ENCODE measurements at regions not wholly inside any gene's neighbourhood (a gene's known extent, or its start where the extent isn't known, plus 50 kb on each side); places are given as distances from the start of the nearest gene placed in this dataset.
"Not testable (repeated sequence)": the region's sequence is repeated elsewhere in the genome, so short reads cannot be mapped to it uniquely, and the experiment has no call there.

DNA sequence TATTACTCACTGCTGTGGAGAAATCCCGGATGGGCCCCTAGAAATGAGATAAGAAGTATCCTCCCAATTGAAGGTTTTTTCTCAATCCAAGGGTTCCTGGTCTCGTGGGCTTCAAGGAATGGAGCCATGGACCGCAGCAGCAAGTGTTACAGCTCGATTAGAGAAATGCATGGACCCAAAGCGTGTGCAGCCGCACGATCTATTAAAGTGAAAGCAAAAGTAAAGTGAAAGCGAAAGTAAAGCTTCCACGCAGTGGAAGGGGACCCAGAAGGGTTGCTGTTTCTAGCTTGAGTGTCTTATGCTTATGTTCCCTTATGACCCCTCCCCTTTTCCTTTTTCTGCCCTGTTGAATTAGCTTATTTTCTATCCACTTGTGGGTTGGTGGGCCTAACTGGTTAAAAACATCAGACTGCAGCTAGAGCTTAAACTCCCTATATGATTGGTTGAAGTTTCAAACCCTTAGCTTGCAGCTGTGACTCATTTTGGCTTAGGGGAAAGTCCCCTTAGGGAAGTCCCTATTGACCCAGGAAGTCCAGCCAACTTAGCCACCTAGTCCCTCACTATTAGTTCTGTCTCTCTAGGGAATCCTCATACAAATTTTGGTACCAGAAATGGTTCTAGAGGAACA is 1111.8 kb downstream of the TAF11L14 start:
- peak; percentile 45 to 50 for DNase-seq

DNA sequence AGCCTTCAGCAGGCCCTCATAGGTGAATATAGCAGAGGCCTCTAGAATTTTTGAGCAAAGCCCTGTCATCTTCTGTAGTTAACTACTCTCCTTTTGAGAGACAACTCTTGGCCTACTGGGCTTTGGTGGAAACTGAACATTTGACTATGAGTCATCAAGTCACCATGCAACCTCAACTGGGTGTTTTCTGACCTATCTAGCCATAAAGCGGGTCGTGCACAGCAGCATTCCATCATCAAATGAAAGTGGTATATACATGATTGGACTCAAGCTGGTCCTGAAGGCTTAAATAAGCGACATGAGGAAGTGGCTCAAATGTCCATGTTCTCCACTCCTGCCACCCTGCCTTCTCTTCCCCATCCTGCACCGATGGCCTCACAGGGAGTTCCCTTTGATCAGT is 1115.5 kb downstream of the TAF11L14 start:
- DNase-seq: no peak

DNA sequence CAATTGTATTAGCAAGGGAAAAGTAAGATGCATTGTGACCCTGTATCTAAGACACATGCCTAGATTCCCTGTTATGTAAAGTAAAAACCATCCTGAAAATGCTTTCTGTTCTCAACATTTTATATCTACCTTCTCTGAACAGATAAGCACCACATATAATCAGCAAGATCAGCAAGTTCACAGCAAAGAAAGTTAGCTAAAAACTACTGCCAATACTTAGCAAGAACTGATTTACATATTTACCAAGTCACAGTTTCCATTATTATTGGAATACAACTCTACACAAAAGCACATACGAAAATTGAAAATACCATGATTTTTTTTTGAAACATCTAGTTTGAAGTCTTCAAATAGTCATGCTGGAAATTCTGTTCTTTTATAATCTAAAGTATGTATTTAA is 1118.1 kb downstream of the TAF11L14 start:
- DNase-seq: no peak

DNA sequence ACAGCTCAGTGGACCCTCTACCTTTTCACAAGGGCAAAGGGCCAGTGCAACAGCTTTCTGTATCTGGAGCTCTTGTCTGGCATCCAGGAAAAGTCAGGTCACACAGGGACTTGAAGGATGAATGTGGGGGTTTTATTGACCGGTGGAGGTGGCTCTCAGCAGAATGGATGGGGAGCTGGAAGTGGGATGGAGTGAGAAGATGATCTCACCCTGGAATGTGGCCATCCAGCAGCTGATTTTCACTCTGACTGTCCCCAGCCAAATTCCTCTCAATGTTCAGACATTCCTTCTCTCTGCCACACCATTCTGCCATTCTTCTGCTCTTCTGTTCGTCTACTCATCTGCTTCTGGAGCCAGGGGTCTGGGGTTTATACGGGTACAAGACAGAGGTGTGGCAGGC is 1119.9 kb downstream of the TAF11L14 start:
- no peak for DNase-seq

DNA sequence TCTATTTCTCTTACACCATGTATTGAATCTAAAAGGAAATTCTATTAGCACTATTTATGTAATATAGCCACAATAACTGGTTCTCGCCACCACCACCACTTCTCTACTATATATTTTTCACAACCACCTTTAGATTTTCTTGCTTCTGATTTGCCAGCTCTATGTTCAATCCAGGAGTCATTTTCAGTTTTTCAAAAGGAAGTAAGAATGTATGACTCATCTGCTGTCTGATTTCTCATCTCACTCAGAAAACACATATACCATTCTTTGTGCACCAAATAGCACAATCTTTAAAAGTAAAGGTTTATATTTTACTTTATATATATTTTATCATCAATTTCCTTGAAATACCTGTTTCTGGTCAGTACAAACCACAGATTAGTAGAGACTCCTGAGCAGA is 1127.5 kb downstream of the TAF11L14 start:
- DNase-seq: no peak

DNA sequence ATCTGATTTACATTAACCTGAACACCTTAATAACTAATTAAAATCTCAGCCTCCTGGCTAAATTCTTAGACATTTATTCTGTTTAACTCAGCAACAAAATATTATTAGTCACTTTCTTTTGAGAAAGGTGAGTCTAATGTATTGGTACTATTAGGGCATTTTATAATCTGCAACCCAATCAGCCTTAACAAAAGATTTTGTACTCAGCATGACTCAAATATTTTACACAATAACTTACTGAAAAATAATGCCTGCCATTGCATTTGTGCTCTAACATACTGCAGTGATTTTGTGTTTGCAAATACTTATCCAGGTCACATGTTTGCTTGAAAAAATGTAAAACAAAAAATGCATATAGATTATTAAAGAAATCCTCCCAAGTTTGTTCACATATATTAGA is 1129.9 kb downstream of the TAF11L14 start:
- no peak for DNase-seq

DNA sequence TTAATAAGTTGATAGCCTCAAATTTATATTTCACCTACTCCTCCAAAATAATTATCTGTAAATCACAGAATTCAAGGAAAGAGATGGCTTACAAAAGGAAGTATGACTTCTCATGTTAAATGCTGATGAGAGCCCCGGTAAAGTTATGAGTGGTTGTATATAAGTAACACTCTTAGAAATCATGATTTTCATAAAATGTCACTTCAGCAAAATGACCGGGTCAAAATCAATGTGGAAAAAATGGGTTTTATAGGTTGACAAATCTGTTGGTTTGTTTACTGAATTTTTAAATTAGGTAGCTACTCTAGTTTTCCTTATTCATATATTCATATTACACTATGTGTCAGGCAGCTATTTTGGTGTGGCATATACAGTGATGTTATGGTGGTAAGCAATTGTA is 1131.0 kb downstream of the TAF11L14 start:
- DNase-seq: no peak

DNA sequence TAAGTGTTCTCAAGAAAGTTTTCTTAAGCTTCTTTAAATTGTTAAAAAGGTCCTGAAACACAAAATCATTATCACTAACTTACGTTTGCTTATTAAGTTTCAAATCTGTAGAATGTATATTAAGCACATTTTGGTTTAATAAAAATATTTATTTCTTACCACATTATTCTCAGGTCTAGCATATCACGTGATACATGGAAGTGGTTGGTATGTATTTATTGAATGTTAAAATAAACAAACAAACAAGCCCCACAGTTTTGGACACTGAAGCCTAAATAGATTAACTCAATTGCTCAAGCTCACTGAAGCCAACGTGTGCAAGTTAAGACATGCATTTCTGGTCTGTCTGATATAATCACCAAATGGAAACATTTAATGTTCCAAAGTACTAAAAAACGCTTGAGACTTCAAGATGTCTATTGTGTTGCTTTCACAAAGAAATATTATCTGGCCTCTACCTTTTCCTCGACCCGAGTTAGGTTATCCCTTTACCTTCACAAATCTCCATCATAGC is 1136.9 kb downstream of the TAF11L14 start:
- no peak for DNase-seq

DNA sequence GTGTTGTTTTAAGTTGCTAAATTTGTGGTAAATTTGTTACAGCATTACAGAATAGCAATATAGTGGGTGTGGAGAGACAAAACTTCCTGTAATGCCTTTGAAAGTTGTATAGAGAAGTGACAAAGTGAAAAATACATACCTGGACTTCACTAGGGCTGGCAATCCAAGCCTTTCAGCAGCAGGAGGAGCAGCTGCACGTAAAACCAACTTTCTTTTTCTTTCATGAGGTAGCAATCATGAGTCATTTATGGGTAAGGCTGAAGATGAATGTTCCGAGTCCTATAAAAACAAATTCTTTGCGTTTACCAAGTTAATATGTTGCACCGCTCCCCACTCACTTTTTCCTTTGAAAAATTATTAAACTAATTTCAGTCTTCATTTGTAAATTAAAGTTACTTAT is 1138.2 kb downstream of the TAF11L14 start:
- no peak for DNase-seq

DNA sequence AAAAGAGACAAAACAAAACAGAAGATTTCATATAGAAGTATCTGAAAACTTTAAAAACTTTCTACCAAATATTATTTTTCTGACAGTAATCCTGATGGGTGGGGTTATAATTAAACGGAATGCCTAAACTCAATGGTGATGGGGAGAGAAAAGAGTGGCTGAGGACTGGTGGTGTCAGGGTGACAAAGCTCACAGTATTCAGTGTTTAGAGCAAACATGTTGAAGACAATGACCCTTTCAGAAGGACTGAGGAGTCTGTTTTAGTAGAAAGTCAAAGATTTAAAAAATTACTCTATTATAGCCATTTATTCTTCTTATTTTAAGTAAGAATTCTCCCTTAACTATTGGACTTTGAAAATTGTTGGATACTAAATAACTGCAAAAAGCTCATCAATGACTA is 1144.0 kb downstream of the TAF11L14 start:
- DNase-seq: no peak

DNA sequence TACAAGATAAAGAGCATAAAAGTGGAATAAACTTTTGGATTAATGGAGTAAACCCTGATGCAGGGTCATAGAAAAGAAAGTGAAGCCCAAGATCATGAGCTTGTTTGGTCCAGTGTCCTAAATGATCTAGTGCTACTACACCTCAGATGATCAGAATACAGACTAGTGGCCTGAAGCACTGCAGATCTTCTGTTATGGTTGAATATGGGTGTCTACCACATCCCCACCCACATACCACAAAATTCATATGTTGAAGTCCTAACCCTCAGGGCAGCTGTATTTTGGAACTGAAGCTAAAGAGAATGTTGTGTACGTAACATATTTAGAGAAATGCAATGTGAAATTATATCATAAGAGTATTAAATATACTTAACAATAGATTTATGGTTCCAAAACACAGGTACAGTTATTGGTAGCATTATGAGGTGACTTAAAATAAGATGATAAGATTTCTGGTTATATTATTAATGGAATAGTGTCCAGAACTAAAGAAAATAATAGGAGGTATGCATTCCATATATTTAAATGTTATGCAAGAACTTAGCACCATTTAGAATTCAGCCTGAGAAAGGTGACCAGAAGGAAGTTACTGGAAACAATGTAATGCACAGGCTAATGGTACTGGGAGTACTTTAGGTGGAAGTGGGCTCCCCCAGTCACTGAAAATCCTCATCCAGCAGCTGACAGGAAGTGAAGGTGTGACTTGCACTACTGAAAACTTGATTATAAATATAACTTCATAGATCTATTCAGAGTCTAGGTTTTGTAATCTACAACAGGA is 1155.1 kb downstream of the TAF11L14 start:
- DNase-seq: no peak

DNA sequence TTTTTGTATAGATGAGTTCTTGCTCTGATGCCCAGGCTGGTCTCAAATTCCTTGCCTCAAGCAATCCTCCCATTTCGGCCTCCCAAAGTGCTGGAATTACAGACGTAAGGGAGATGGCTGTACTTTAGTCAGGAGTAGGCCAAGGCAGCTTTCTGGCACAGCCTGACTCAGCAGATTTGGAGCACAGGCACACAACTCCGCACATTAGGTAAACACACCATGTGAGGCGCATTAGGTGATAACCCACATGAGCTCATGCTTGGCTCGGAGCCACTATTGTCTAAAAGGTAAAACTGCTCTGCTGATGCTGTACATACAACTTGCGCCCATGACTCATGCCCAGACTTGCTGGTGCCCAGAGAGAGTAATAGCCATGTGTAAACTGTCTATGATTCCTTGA is 1157.9 kb downstream of the TAF11L14 start:
- DNase-seq: no peak

DNA sequence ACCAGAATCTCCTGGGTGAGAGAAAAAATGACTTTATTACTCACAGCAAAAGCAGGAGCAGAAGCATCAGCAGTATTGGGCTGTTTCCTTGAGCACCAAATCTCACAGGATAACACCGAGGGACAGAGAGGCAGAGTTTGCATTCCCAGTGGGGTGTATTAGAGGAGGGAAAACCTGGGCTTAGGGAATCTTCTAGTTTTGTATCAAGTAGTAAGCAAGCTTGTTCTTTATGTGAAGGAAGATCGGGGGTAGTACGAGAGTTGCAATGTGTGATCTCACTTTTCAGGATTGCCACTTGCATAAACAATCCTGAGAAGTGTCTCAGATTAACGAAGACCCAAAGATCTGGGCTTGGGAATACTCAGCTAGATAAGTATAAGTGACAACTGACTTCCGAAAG is 1163.0 kb downstream of the TAF11L14 start:
- DNase-seq: no peak

DNA sequence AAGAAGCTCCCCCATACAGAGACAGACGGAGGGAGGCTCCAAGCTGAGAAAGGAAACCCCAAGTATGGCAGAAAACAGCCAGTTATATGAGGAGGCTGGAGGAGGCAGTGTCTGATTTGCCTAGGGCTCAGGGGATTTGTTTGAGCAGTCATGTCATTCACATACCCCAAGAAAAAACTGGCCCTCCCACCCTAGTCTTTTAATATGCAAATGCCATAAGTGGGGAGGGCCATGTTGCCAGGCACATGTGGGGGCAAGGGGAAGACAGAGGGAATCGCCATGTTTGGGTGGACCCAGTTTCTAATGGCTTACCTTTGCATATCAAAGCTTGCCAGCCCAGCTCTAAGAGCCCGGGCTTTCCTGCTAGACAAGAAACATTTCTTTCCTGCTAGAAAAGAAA is 1163.8 kb downstream of the TAF11L14 start:
- no peak for DNase-seq

DNA sequence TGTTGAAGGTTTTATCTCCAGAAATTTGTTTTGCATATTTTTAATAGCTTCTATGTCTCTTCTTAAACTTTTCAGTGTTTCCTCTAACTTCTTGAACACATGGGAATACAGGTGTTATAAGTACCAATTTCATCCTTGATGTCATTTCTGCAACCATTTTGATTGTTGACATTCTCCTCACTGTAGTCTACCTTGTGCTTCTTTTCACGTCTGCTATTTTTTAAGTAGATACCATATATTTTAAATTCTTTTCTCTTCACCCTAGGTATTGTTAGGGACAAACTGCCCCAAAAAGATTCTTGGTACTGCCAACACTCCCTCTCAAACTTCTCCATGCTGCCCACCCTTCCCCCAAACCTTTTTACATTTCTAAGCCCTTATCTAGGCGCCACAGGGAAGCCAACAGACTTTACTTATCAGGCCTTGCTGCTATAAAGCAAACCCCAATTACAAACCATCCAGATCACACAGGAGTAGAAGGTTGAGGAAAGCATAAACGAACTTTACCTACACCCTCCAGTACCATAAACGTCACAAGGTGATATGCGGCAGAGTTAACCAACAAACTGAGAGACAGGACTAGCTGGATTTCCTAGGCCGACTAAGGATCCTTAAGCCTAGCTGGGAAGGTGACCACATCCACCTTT is 1165.3 kb downstream of the TAF11L14 start:
- DNase-seq: no peak

DNA sequence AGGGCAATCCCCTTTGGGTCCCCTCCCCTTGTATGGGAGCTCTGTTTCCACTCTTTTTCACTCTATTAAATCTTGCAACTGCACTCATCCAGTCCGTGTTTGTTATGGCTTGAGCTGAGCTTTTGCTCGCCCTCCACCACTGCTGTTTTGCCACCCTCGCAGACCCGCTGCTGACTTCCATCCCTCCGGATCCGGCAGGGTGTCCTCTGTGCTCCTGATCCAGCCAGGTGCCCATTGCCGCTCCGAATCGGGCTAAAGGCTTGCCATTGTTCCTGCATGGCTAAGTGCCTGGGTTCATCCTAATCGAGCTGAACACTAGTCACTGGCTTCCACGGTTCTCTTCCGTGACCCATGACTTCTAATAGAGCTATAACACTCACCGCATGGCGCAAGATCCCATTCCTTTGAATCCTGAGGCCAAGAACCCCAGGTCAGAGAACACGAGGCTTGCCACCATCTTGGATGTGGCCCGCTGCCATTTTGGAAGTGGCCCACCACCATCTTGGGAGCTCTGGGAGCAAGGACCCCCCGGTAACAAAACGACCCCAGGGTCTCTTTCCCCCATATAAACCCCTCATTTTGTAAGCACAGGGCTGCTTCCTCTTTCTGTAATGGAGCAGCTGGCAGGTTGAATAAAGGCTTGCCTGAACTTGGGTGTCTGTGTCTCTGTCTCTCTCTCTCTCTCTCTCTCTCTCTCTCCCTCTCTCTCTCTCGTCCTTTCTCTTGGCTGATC is 1166.2 kb downstream of the TAF11L14 start:
- DNase-seq: no peak

DNA sequence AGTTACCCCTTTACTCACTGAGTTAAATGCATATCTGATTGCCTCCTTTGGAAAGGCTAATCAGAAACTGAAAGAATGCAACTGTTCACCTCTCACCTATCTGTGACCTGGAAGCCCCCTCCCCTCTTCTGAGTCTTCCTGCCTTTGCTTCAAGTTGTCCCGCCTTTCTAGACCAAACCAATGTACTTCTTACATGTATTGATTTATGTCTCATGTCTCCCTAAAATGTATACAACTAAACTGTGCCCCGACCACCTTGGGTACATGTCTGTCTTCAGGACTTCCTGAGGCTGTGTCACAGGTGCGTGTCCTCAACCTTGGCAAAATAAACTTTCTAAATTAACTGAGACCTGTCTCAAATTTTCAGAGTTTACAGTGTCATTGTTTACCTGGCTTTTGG is 1167.2 kb downstream of the TAF11L14 start:
- not testable (repeated sequence) for DNase-seq

DNA sequence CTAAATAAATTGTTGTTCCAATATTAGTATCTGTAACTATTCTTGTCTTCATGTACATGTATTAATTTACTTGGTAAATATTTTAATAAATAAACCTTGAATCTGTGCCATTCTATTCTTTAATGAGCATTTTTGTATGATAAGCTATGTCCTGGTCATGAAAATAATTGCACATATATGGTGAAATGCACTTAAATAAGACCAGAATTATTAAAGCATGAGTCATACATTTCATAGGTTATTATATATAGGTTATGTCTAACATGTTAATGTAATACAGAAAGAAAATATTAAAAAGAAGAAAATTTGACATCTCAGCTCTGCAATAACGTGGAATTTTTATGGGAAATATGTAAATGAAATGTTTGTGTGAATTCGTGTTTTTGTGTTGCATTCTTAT is 1168.1 kb downstream of the TAF11L14 start:
- DNase-seq: no peak

DNA sequence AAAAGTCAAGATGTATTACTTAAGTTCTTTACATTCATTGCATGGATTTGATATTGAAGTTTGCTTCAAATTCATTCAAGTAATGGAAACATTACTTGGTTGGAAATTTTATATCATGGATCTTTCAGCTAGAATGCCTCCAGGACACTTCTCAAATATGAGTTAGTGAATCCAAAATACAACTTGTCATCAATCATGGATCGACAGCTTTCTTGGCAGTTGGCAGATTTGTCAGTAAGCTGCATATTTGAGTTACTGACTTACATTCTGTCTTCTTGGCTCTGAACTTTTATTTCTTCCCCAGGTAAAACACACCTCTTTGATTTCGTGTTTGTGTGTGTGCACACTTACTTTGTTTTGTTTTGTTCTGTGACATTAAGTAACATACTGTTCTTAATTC is 1171.1 kb downstream of the TAF11L14 start:
- no peak for DNase-seq

DNA sequence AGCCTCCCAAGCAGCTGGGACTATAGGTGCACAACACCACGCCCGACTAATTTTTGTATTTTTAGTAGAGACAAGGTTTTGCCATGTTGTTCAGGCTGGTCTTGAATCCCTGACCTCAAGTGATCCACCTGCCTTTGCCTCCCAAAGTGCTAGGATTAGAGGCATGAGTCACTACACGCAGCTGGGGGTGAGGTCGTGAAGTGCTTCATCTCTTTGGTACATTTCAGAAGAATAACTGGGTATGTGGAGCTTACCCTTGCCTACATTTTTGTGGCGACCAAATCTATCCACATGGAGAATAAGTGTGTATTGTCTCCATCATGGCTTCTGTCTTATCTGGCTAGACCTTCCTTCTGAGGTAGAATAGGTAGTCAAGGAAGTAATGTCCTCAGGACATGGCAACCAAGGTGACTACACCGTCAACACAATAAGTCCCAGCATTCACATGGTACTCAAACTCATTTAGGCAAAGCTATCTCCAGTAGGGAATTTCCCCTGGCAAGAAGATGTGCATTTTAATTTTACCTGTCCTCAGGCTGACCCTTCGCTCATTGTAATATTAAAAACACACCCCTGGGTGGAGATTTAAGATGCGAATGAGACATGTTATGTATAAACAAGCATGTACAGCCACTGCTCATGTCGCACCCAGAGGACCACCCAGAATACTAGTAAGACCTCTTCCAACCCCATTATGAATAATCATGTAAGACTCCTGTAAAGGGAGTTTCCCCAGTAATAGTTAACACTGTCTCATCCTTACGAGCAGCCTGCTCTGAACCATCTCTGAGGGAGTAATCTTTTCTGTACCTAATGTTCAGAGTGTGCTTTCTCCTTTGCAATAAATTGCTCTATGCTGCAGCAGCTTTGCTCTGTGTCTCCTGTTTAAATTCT is 1173.2 kb downstream of the TAF11L14 start:
- no peak for DNase-seq

DNA sequence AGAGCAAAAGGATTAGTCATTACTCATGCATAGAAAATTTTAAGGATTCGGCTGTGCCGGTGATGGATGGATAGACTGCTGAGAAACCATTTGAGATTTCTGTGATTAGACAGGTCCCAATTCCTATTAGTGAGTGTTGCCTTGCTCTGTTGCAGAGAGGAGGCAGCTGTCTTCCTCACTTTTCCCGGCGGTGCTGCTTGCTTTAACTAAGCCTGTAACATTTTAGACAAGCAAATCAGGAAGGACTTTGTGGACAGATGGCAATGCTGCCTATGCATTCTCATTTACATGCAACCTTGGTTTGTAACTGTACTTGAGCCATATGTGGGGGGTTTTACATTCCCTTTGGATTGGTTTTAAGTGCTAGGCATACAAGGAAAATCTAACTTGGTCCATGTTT is 1176.3 kb downstream of the CDH18 start:
- no peak for DNase-seq

DNA sequence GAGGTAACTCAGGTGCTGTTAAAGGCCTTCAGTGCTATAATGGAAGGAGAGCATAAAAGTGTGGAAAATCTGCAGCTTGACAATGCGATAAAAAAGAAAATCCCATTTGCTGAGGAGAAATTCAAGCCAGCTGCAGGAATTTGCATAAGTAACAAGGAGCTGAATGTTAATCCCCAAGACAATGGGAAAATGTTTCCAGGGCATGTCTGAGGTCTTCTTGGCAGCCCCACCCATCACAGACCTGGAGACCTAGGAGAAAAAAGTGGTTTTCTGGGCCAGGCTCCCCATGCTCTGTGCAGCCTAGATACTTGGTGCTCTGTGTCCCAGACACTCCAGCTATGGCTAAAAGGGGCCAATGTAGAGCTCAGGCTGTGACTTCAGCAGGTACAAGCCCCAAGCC is 1159.6 kb downstream of the CDH18 start:
- no peak for DNase-seq

All from activated CD4-positive, alpha-beta T cell treated with anti-CD3 and anti-CD28 coated beads for 4 hours (primary cell).